LNCAP (cell line): ENCODE measurements at regions not wholly inside any gene's neighbourhood (a gene's known extent, or its start where the extent isn't known, plus 50 kb on each side); places are given as distances from the start of the nearest gene placed in this dataset.

Experiments used
- CTCF ChIP-seq: fragments of 450-650 bp; IDR thresholded peaks from 2 replicates; pipeline ENCODE4 v1.5.1; 2017; ENCODE audit warnings: mild to moderate bottlenecking

DNA sequence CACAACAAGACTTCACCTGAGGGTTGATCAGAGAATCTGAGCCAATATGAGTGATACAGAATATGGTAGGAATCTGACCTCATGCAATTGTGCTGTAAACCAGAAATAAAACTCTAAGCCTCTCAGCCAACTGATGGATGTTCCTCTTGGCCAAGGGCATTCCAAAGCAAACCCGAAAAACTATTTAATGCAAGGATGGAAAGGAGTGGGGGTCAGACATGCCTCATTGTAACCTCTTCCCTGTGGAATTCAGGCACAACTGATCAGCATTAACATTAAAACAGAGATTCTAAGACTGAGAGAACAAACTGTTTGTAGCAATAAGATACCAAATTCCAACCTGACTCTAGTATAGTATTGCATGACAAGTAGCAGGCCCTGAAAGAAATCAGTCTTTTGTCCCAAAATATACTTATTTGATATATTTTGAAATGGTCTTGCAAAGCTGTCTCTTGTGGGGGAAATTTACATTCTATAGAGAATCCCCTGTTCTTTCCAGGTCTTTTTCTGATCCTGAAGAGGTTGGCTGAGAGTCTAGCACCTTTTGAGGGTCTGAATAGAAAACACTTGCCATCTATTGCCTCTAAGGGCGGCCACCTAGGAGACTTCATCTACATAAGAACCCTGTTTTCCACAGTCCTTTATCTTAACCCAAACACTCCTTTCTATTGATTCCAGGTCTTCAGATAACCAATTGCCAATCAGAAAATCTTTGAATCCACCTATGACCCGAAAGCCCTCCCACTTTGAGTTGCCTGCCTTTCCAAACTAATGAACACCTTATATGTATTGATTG, 50.4 kb upstream of the WDR11 start:
- no peak for TF ChIP-seq CTCF
